ENCODE measurements at regions not wholly inside any gene's neighbourhood (a gene's known extent, or its start where the extent isn't known, plus 50 kb on each side); places are given as distances from the start of the nearest gene placed in this dataset.

GRCh38 chr9:72431036-72431435 lies 66.0 kb upstream of the ZFAND5 start:
- no peak for TF ChIP-seq CTCF (IDR thresholded peaks at IDR 0.05; ENCODE audit: borderline replicate concordance, control extremely low read depth, extremely low read depth, insufficient read depth, missing control alignments)
- in situ Hi-C loops (cut with MboI; ENCODE audit: low sequenced_read_pairs, unreplicated experiment), result no loop called here
- no peak for DNase-seq (ENCODE audit: low spot score)

GRCh38 chr9:72428329-72428728 lies 63.3 kb upstream of the ZFAND5 start:
- no peak for TF ChIP-seq CTCF (IDR thresholded peaks at IDR 0.05; ENCODE audit: borderline replicate concordance, control extremely low read depth, extremely low read depth, insufficient read depth, missing control alignments)
- DNase-seq (ENCODE audit: low spot score), result no peak
- in situ Hi-C loops (cut with MboI; ENCODE audit: low sequenced_read_pairs, unreplicated experiment), result no loop called here

GRCh38 chr9:72427801-72428200 lies 62.8 kb upstream of the ZFAND5 start:
- DNase-seq (ENCODE audit: low spot score), result no peak
- no peak for TF ChIP-seq CTCF (IDR thresholded peaks at IDR 0.05; ENCODE audit: borderline replicate concordance, control extremely low read depth, extremely low read depth, insufficient read depth, missing control alignments)
- in situ Hi-C loops (cut with MboI; ENCODE audit: low sequenced_read_pairs, unreplicated experiment), result no loop called here

- no peak for TF ChIP-seq CTCF (IDR thresholded peaks at IDR 0.05; ENCODE audit: borderline replicate concordance, control extremely low read depth, extremely low read depth, insufficient read depth, missing control alignments)
- DNase-seq (ENCODE audit: low spot score), result no peak
- in situ Hi-C loops (cut with MboI; ENCODE audit: low sequenced_read_pairs, unreplicated experiment), result no loop called here
Observed at GRCh38 chr9:72424131-72424530, 59.1 kb upstream of the ZFAND5 start.

- no peak for TF ChIP-seq CTCF (IDR thresholded peaks at IDR 0.05; ENCODE audit: borderline replicate concordance, control extremely low read depth, extremely low read depth, insufficient read depth, missing control alignments)
- in situ Hi-C loops (cut with MboI; ENCODE audit: low sequenced_read_pairs, unreplicated experiment), result no loop called here
- no peak for DNase-seq (ENCODE audit: low spot score)
Observed at GRCh38 chr9:72422214-72422613, 57.2 kb upstream of the ZFAND5 start.

GRCh38 chr9:72420783-72421182 lies 55.8 kb upstream of the ZFAND5 start:
- in situ Hi-C loops (cut with MboI; ENCODE audit: low sequenced_read_pairs, unreplicated experiment), result no loop called here
- DNase-seq (ENCODE audit: low spot score), result no peak
- no peak for TF ChIP-seq CTCF (IDR thresholded peaks at IDR 0.05; ENCODE audit: borderline replicate concordance, control extremely low read depth, extremely low read depth, insufficient read depth, missing control alignments)

- TF ChIP-seq CTCF (IDR thresholded peaks at IDR 0.05; ENCODE audit: borderline replicate concordance, control extremely low read depth, extremely low read depth, insufficient read depth, missing control alignments), result no peak
- no peak for DNase-seq (ENCODE audit: low spot score)
- in situ Hi-C loops (cut with MboI; ENCODE audit: low sequenced_read_pairs, unreplicated experiment), result no loop called here
Observed at GRCh38 chr9:72415948-72416347, 50.9 kb upstream of the ZFAND5 start.

Data from GM13976 (cell line).